Mucosa of descending colon (tissue), 3 donors: ENCODE measurements at regions not wholly inside any gene's neighbourhood (a gene's known extent, or its start where the extent isn't known, plus 50 kb on each side); places are given as distances from the start of the nearest gene placed in this dataset.

Source experiments
- ATAC-seq: fragments of 200-7000 bp; cut with Tn5 transposase; one replicate; pipeline ENCODE4 v1.9.1; 2020; ENCODE audit warnings: mild to moderate bottlenecking, moderate library complexity
- DNase-seq, 3 donors: peaks; one replicate each; pipeline ENCODE4 v3.0.0-alpha.2; 2020
- H3K36me3 ChIP-seq: fragments of 200-600 bp; one replicate; pipeline ENCODE4 v1.8.0; 2021; ENCODE audit warnings: low read depth, mild to moderate bottlenecking
- H3K4me1 ChIP-seq: fragments of 200-600 bp; one replicate; pipeline ENCODE4 v1.8.0; 2021; ENCODE audit warnings: low read depth, mild to moderate bottlenecking
- H3K4me3 ChIP-seq: fragments of 200-600 bp; one replicate; pipeline ENCODE4 v1.8.0; 2021; ENCODE audit warnings: mild to moderate bottlenecking
- H3K9me3 ChIP-seq: fragments of 200-600 bp; one replicate; pipeline ENCODE4 v1.8.0; 2021; ENCODE audit warnings: mild to moderate bottlenecking
- CTCF ChIP-seq: fragments of 200-600 bp; IDR thresholded peaks from one replicate; pipeline ENCODE4 v1.8.0; 2022; ENCODE audit warnings: antibody characterized with exemption, mild to moderate bottlenecking
- intact Hi-C, 2 donors: fragments of 100-400 bp; cut with DNase I in 1 of 2; cut with micrococcal nuclease in 1 of 2; formaldehyde crosslinking; loops; one replicate each; pipeline versions ENCODE4 v1.11.0 to v1.11.1; 2022; cut with DNase I, micrococcal nuclease
- donor health status: DM: no; HTN: no; CAD: no; lungs with moderate emphysema.
- donor health status: DM: no; HTN: no; CAD: no.
- donor health status: DM: no; HTN: yes; CAD: no.

- TF ChIP-seq CTCF = no peak
- no peaks in the 10 kb centered on the region for H3K36me3 ChIP-seq
- no peaks in the 10 kb centered on the region for H3K4me1 ChIP-seq
- DNase-seq (no peak), ATAC-seq (no peak)
- intact Hi-C loops = no loop called here
- H3K4me3 ChIP-seq = no peak overlapping the region
- H3K9me3 ChIP-seq = no peaks in the 10 kb centered on the region
These were observed 120.2 kb upstream of the ADRA1D start for GRCh38 chr20:4369119-4369797.

- intact Hi-C loops = no loop called here
- TF ChIP-seq CTCF = no peak
- ATAC-seq = no peak
These were observed 117.0 kb upstream of the ADRA1D start for GRCh38 chr20:4366076-4366475.

GRCh38 chr20:4358552-4358951 is 109.5 kb upstream of the ADRA1D start:
- ATAC-seq = no peak
- DNase-seq = no peak
- no peaks in the 10 kb centered on the region for H3K9me3 ChIP-seq
- H3K4me1 ChIP-seq = no peaks in the 10 kb centered on the region
- intact Hi-C loops = no loop called here
- no peak overlapping the region for H3K4me3 ChIP-seq
- TF ChIP-seq CTCF = no peak
- no peaks in the 10 kb centered on the region for H3K36me3 ChIP-seq

More at GRCh38 chr20:4366076-4366475, 117.0 kb upstream of the ADRA1D start:
- DNase-seq = no peak
- H3K4me3 ChIP-seq = no peak overlapping the region
- H3K36me3 ChIP-seq = no peaks in the 10 kb centered on the region
- no peaks in the 10 kb centered on the region for H3K4me1 ChIP-seq
- H3K9me3 ChIP-seq = no peaks in the 10 kb centered on the region

- intact Hi-C loops = no loop called here
- H3K36me3 ChIP-seq = no peaks in the 10 kb centered on the region
- H3K4me3 ChIP-seq = no peak overlapping the region
- no peaks in the 10 kb centered on the region for H3K4me1 ChIP-seq
- TF ChIP-seq CTCF = no peak
- no peaks in the 10 kb centered on the region for H3K9me3 ChIP-seq
- ATAC-seq (no peak), DNase-seq (no peak)
These were observed 103.3 kb upstream of the ADRA1D start for GRCh38 chr20:4352348-4352747.

GRCh38 chr20:4350096-4350495 is 101.0 kb upstream of the ADRA1D start:
- ATAC-seq = no peak
- no peak for DNase-seq
- no peak for TF ChIP-seq CTCF
- Histone ChIP-seq H3K4me1 (no peaks in the 10 kb centered on the region), H3K36me3 (no peaks in the 10 kb centered on the region), H3K9me3 (no peaks in the 10 kb centered on the region), H3K4me3 (no peak overlapping the region)
- intact Hi-C loops = no loop called here

GRCh38 chr20:4344670-4345069 is 95.6 kb upstream of the ADRA1D start:
- no peak for TF ChIP-seq CTCF
- no peak overlapping the region for H3K4me3 ChIP-seq
- no peak for ATAC-seq
- H3K9me3 ChIP-seq = no peaks in the 10 kb centered on the region
- intact Hi-C loops = no loop called here
- H3K36me3 ChIP-seq = no peaks in the 10 kb centered on the region
- no peaks in the 10 kb centered on the region for H3K4me1 ChIP-seq
- no peak for DNase-seq
